GM12878 (cell line): ENCODE measurements at regions not wholly inside any gene's neighbourhood (a gene's known extent, or its start where the extent isn't known, plus 50 kb on each side); places are given as distances from the start of the nearest gene placed in this dataset.

Experiments used
- ATAC-seq: fragments of 200-7000 bp; cut with Tn5 transposase; 3 replicates; pipeline ENCODE4 v1.9.1; 2020; ENCODE audit warnings: mild to moderate bottlenecking, moderate library complexity
- BruUV-seq: library from RNA; stranded (reverse); fragments of 400-500 nt; replicated peaks from 2 replicates; lab custom pipeline; 2021; lab: Mats Ljungman, UMichigan
- CTCF ChIA-PET: fragments of 300-600 bp; sonication (Branson Sonifier 250); formaldehyde crosslinking; extraction: SDS; loops from one replicate; lab custom pipeline; 2021; ENCODE audit warnings: inconsistent platforms; lab: Yijun Ruan, JAX
- POLR2A ChIA-PET: fragments of 350-600 bp; formaldehyde crosslinking; extraction: SDS; loops from one replicate; lab custom pipeline; 2021; ENCODE audit warnings: inconsistent platforms; lab: Charles Lee
- RAD21 ChIA-PET: fragments of 300-600 bp; sonication (Branson Sonifier 250); formaldehyde crosslinking; loops from one replicate; lab custom pipeline; 2023; ENCODE audit warnings: antibody characterized with exemption; ENCODE audit not compliant: unreplicated experiment; lab: Charles Lee
- SMC1A ChIA-PET: fragments of 300-600 bp; sonication (Branson Sonifier 250); formaldehyde crosslinking; loops from one replicate; lab custom pipeline; 2023; ENCODE audit not compliant: unreplicated experiment, uncharacterized antibody; lab: Charles Lee
- DNase-seq: peaks from one replicate; pipeline ENCODE4 v3.0.0-alpha.2; 2011; ENCODE audit warnings: low read depth, low spot score
- FAIRE-seq: peaks from 3 replicates; lab custom pipeline; 2011; peaks lifted over from hg19 to GRCh38; lab: Jason Lieb, UNC
- H2AFZ ChIP-seq: 2 replicates; pipeline ENCODE4 v1.6.0; 2011; ENCODE audit warnings: low read depth, low read length, control low read depth; ENCODE audit not compliant: control insufficient read depth
- H3K27ac ChIP-seq: 2 replicates; pipeline ENCODE4 v1.5.1; 2011; ENCODE audit warnings: control low read depth; ENCODE audit not compliant: control insufficient read depth, insufficient read depth
- H3K27me3 ChIP-seq, 2 experiments: replicated peaks in 1 of 2; 2 replicates each; pipeline versions ENCODE4 v1.6.0 to v1.6.1; 2011; ENCODE audit warnings: low read length in 1 of 2; ENCODE audit not compliant: control insufficient read depth in 2 of 2, insufficient read depth in 2 of 2
- H3K36me3 ChIP-seq, 2 experiments: 2 replicates each; pipeline ENCODE4 v1.5.1; 2011; ENCODE audit warnings: low read length in 1 of 2; ENCODE audit not compliant: control insufficient read depth in 2 of 2, insufficient read depth in 2 of 2
- H3K4me1 ChIP-seq: 2 replicates; pipeline ENCODE4 v1.6.1; 2011; ENCODE audit warnings: mild to moderate bottlenecking, low read length, moderate library complexity, mixed read lengths; ENCODE audit not compliant: control insufficient read depth, insufficient read depth
- H3K4me2 ChIP-seq: 2 replicates; pipeline ENCODE4 v1.6.0; 2011; ENCODE audit warnings: control low read depth; ENCODE audit not compliant: control insufficient read depth, insufficient read depth
- H3K4me3 ChIP-seq: fragments of 200-600 bp; sonication (generic); 2 replicates; pipeline ENCODE4 v1.5.1; 2016
- H3K79me2 ChIP-seq: 2 replicates; pipeline ENCODE4 v1.6.0; 2011; ENCODE audit warnings: low read length; ENCODE audit not compliant: control insufficient read depth, insufficient read depth
- H3K9ac ChIP-seq: 2 replicates; pipeline ENCODE4 v1.8.0; 2011; ENCODE audit warnings: low read length, control low read depth, mixed read lengths; ENCODE audit not compliant: control insufficient read depth, insufficient read depth
- H3K9me3 ChIP-seq: replicated peaks from 3 replicates; pipeline ENCODE4 v1.5.1; 2011; ENCODE audit warnings: mild to moderate bottlenecking, low read length; ENCODE audit not compliant: control insufficient read depth, insufficient read depth
- H4K20me1 ChIP-seq: 2 replicates; pipeline ENCODE4 v1.6.0; 2011; ENCODE audit not compliant: control insufficient read depth, insufficient read depth
- ATF3 ChIP-seq: IDR thresholded peaks from 2 replicates; pipeline ENCODE4 v1.6.1; 2011; ENCODE audit warnings: low read depth, mild to moderate bottlenecking, low read length, moderate library complexity, borderline replicate concordance; ENCODE audit errors: extremely low read depth
- BMI1 ChIP-seq: fragments of 450-650 bp; IDR thresholded peaks from 2 replicates; pipeline ENCODE4 v1.6.1; 2016; ENCODE audit warnings: mild to moderate bottlenecking, moderate library complexity, borderline replicate concordance
- MEF2A ChIP-seq: IDR thresholded peaks from 2 replicates; pipeline ENCODE4 v1.6.1; 2011; ENCODE audit warnings: low read depth, mild to moderate bottlenecking, low read length, moderate library complexity; ENCODE audit not compliant: insufficient read depth
- PAX5 ChIP-seq: IDR thresholded peaks from 2 replicates; pipeline ENCODE4 v1.6.1; 2011; ENCODE audit warnings: low read depth, low read length, borderline replicate concordance
- STAT3 ChIP-seq: IDR thresholded peaks from 2 replicates; pipeline ENCODE4 v1.6.1; 2011; ENCODE audit warnings: low read depth, low read length, improper control_type of control experiment
- WRNIP1 ChIP-seq: IDR thresholded peaks from 2 replicates; pipeline ENCODE4 v1.6.1; 2011; ENCODE audit warnings: low read depth, low read length, improper control_type of control experiment, borderline replicate concordance
- ZNF687 ChIP-seq: fragments of 450-650 bp; IDR thresholded peaks from 2 replicates; pipeline ENCODE4 v1.6.1; 2017; ENCODE audit warnings: mild to moderate bottlenecking, moderate library complexity
- WGBS: methylation state at CpG from one replicate; pipeline ENCODE4 v1.1.6; 2016; ENCODE audit warnings: low lambda C conversion rate; ENCODE audit not compliant: insufficient replicate concordance, insufficient coverage; ENCODE audit errors: missing lambda C conversion rate; 5-methylcytosine and 5-hydroxymethylcytosine counted together
- in situ Hi-C: fragments of 300-500 bp; cut with MboI; formaldehyde crosslinking; loops from 9 replicates; pipeline ENCODE4 v1.14.3; 2018; ENCODE audit warnings: mixed read lengths
- intact Hi-C: fragments of 100-400 bp; cut with micrococcal nuclease; formaldehyde crosslinking; loops from one replicate; pipeline ENCODE4 v1.14.2; 2022; ENCODE audit not compliant: unreplicated experiment

- Histone ChIP-seq H3K9ac (no peak overlapping the region), H3K4me1 (peaks cover 7% of the 10 kb centered on the region), H3K36me3 (no peaks in the 10 kb centered on the region), H2AFZ (peak overlapping the region; percentile 64), H3K27ac (no peak overlapping the region), H3K79me2 (no peaks in the 10 kb centered on the region), H3K9me3 (no peaks in the 10 kb centered on the region), H4K20me1 (no peaks in the 10 kb centered on the region), H3K4me3 (no peak overlapping the region), H3K27me3 (no peaks in the 10 kb centered on the region), H3K4me2 (peak overlapping the region; percentile 41)
- peak; percentile 79 for ATAC-seq
- in situ Hi-C loops (no loop called here), intact Hi-C loops (loop anchor here (5.0 kb wide), 1 partner anchor 53 kb away; the partner anchor contains the start of gene LYRM9)
- no TSS peak for BruUV-seq
- WGBS = 61% methylated on average over 6 of the region's 6 CpGs
- SMC1A ChIA-PET = interaction anchor here (1.0 to 3.5 kb wide), 9 partner anchors 11 to 231 kb away, joined by 3 to 22 read pairs (median 4); no protein-coding TSS in a partner anchor
- POLR2A ChIA-PET = interaction anchor here (0.8 to 1.7 kb wide), 2 partner anchors 51 to 96 kb away, joined by 3 to 5 read pairs; no protein-coding TSS in a partner anchor
- RAD21 ChIA-PET = interaction anchor here (0.6 to 5.4 kb wide), 6 partner anchors 31 to 139 kb away, joined by 3 to 25 read pairs (median 7); no protein-coding TSS in a partner anchor
- CTCF ChIA-PET = interaction anchor here (1.0 to 2.5 kb wide), 4 partner anchors 30 to 306 kb away, joined by 3 to 8 read pairs (median 4); partner anchors contain the start of gene LYRM9
- no peak for FAIRE-seq
- TF ChIP-seq WRNIP1 (no peak), BMI1 (0 out of 2 replicates have a peak, but pooled peaks have one; percentile 5), MEF2A (no peak), STAT3 (no peak), ATF3 (no peak), ZNF687 (peak; percentile 63; the same call in 1 of the 2 replicates), PAX5 (peak; percentile 96)
- DNase-seq = no peak
Measured at GRCh38 chr17:27945333-27945616, 52.1 kb upstream of the LYRM9 start.
